Tibial artery (tissue), 4 donors: ENCODE measurements at regions not wholly inside any gene's neighbourhood (a gene's known extent, or its start where the extent isn't known, plus 50 kb on each side); places are given as distances from the start of the nearest gene placed in this dataset.

Source experiments
- DNase-seq, 2 donors: peaks; one replicate each; pipeline ENCODE4 v3.0.0-alpha.2; 2019
- H3K27ac ChIP-seq, 2 donors: fragments of 200-600 bp; sonication (generic) in 1 of 2; 1 replicate in 1 of 2; 2 replicates in 1 of 2; pipeline ENCODE4 v1.5.1; 2018 to 2019; ENCODE audit warnings: mild to moderate bottlenecking in 1 of 2
- H3K27me3 ChIP-seq, 2 donors: fragments of 200-600 bp; sonication (generic) in 1 of 2; one replicate each; pipeline versions ENCODE4 v1.5.1 to v1.6.0; 2016 to 2019
- H3K36me3 ChIP-seq, 3 donors: fragments of 200-600 bp; sonication (generic) in 2 of 3; one replicate each; pipeline ENCODE4 v1.5.1; 2016 to 2019; ENCODE audit warnings: mild to moderate bottlenecking in 2 of 3
- H3K4me1 ChIP-seq, 4 donors: fragments of 200-600 bp; sonication (generic) in 2 of 4; 1 replicate in 3 of 4; 2 replicates in 1 of 4; pipeline ENCODE4 v1.5.1; 2016 to 2019
- H3K4me3 ChIP-seq, 2 donors: fragments of 200-600 bp; sonication (generic) in 1 of 2; 1 replicate in 1 of 2; 2 replicates in 1 of 2; pipeline ENCODE4 v1.5.1; 2018 to 2019; ENCODE audit warnings: mild to moderate bottlenecking in 2 of 2
- H3K9me3 ChIP-seq, 3 donors: fragments of 200-600 bp; sonication (generic) in 1 of 3; one replicate each; pipeline ENCODE4 v1.5.1; 2016 to 2019
- intact Hi-C: fragments of 100-400 bp; cut with DNase I; formaldehyde crosslinking; loops from one replicate; pipeline ENCODE4 v1.15.0; 2023; ENCODE audit warnings: low total_unique reads
- TF ChIP-seq, protein P1 (sequence below), 2 experiments: fragments of 200-600 bp in 1 of 2; fragments of 450-650 bp in 1 of 2; IDR thresholded peaks; one replicate each; pipeline ENCODE4 v1.5.1; 2017 to 2019; ENCODE audit warnings: antibody characterized with exemption in 2 of 2, mild to moderate bottlenecking in 1 of 2, moderate library complexity in 1 of 2

DNA sequence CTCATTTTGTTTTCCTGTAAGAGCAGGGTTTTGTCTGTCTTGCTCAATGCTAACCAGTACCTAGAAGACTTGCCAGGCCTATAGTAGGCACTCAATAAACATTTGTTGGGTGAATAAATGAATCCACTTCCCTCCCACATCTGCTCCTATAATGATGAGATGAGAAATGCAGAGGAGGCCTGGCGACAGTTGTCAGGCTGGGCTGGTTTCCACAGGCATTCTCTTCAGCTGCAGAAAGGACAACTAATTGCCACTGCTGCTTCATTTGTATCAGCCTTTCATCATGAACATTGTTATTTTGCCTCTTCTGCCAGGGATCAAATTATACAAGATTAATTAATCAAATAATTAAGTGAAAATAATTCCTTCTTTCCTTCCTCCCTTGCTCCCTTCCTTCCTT is 82.0 kb upstream of the PTHLH start:
- Histone ChIP-seq H3K27ac (no peak overlapping the region), H3K36me3 (no peaks in the 10 kb centered on the region), H3K27me3 (no peaks in the 10 kb centered on the region), H3K9me3 (no peaks in the 10 kb centered on the region), H3K4me1 (no peaks in the 10 kb centered on the region), H3K4me3 (no peak overlapping the region)
- DNase-seq = no peak
- intact Hi-C loops = no loop called here
- TF ChIP-seq, protein P1, sequence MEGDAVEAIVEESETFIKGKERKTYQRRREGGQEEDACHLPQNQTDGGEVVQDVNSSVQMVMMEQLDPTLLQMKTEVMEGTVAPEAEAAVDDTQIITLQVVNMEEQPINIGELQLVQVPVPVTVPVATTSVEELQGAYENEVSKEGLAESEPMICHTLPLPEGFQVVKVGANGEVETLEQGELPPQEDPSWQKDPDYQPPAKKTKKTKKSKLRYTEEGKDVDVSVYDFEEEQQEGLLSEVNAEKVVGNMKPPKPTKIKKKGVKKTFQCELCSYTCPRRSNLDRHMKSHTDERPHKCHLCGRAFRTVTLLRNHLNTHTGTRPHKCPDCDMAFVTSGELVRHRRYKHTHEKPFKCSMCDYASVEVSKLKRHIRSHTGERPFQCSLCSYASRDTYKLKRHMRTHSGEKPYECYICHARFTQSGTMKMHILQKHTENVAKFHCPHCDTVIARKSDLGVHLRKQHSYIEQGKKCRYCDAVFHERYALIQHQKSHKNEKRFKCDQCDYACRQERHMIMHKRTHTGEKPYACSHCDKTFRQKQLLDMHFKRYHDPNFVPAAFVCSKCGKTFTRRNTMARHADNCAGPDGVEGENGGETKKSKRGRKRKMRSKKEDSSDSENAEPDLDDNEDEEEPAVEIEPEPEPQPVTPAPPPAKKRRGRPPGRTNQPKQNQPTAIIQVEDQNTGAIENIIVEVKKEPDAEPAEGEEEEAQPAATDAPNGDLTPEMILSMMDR (IDR thresholded peaks at IDR 0.05) = no peak

DNA sequence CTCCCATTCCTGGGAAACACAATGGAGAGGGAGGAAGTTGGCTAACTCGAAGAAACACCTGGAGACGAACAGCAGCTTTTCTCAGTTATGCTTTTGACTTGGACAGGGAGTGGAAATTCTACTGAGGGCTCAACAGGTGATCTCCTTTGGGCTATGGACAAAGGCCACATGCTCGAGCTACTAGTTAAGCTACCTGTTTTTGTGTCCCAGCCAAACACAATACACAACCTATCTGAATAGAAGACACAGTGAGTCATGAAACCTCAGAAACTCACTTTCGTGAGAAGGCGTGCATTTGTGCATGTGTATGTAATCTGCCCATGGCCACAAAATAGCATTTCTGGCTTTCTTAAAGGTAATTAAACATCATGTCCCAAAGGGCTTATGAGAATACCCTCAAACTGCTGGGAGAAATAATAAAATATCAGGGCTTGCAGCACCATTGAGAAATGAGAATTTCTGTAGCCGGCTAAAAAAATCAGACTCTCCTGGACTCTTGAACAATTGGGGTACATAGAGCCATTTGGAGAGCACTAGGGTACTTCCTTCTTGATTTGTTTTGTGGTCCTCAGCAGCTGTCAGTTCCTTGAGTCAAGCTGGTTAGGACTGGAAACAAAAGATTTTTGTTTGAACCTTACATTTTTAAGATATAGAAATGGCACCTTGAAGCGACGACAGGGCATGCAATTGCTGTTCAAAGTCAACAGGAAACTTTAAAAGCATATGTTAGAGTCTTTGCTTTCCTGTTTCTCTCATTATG is 85.5 kb upstream of the PTHLH start:
- H3K27me3 ChIP-seq = no peaks in the 10 kb centered on the region
- DNase-seq = no peak
- no peak overlapping the region for H3K27ac ChIP-seq
- H3K9me3 ChIP-seq = no peaks in the 10 kb centered on the region
- TF ChIP-seq, protein P1 (IDR thresholded peaks at IDR 0.05) = no peak
- no peak overlapping the region for H3K4me3 ChIP-seq
- H3K36me3 ChIP-seq = no peaks in the 10 kb centered on the region
- H3K4me1 ChIP-seq = no peaks in the 10 kb centered on the region
- intact Hi-C loops = no loop called here

DNA sequence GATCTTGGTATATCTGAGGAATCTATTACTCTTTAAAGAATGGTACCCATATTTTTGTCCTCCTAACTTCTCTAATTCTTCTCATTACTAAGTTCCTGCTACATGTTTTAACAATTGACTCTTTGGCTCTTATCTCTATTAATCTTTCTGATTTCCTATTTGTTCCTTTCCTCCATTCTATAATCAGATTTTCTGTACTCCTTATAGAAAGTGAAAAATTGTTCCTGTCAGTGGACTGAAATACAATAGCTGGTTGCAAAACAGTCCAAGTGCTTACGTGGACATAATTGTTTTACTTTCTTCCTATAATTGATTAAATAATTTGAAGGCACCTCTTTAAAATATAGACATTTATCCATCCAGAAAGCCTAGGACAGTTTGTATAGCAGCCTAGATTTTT is 86.7 kb upstream of the PTHLH start:
- no peak for DNase-seq
- TF ChIP-seq, protein P1 (IDR thresholded peaks at IDR 0.05) = no peak
- Histone ChIP-seq H3K4me3 (no peak overlapping the region), H3K27ac (no peak overlapping the region), H3K36me3 (no peaks in the 10 kb centered on the region), H3K9me3 (no peaks in the 10 kb centered on the region), H3K4me1 (no peaks in the 10 kb centered on the region), H3K27me3 (no peaks in the 10 kb centered on the region)
- intact Hi-C loops = no loop called here

DNA sequence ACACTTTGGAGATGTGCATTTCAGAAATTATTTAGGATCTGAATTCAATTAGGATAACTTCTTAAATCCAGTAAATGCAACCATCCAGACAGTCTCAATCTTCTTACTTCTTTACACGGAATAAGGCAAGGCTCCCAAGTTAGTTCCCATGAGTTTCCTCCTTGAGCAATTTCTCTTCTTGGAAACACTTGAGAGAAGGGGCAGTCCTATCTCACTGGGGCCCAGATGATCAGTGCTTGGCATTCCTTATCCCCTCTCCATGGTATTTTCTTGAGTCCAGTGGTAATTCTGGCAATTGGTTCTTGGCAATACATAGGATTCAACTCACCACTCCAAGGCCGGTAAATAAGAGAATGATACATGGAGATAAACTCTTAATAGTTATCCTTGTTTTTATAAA is 87.1 kb upstream of the PTHLH start:
- Histone ChIP-seq H3K4me1 (no peaks in the 10 kb centered on the region), H3K36me3 (no peaks in the 10 kb centered on the region), H3K9me3 (no peaks in the 10 kb centered on the region), H3K27ac (no peak overlapping the region), H3K4me3 (no peak overlapping the region), H3K27me3 (no peaks in the 10 kb centered on the region)
- DNase-seq = no peak
- intact Hi-C loops = no loop called here
- TF ChIP-seq, protein P1 (IDR thresholded peaks at IDR 0.05) = no peak

DNA sequence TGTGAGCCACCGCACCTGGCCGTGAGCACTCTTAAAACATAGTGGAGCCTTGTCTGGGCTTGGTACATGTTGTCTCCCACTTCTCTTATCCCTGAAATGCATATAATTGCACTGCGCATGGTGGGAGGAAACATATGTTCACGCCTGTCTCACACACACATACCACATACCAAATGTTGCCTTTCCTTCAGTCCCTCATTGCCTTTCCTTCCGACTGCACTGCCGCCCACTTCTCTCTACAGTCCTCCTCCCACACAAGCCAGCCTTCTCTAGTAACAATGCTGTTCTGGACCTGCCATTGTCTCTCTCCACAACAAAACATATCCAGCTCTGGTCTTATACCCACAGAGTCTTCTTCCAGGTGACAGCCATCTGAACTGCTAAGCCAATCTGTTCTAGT is 88.3 kb upstream of the PTHLH start:
- H3K4me3 ChIP-seq = no peak overlapping the region
- no peaks in the 10 kb centered on the region for H3K9me3 ChIP-seq
- no peak for DNase-seq
- no peaks in the 10 kb centered on the region for H3K27me3 ChIP-seq
- intact Hi-C loops = no loop called here
- peaks cover 0 to 10% (median 0%) of the 10 kb centered on the region in 4 donors for H3K4me1 ChIP-seq
- H3K27ac ChIP-seq = no peak overlapping the region
- H3K36me3 ChIP-seq = no peaks in the 10 kb centered on the region
- TF ChIP-seq, protein P1 (IDR thresholded peaks at IDR 0.05) = no peak
